Liver (tissue), 8 donors: ENCODE measurements at regions not wholly inside any gene's neighbourhood (a gene's known extent, or its start where the extent isn't known, plus 50 kb on each side); places are given as distances from the start of the nearest gene placed in this dataset.

Experiments used
- DNase-seq: peaks from one replicate; pipeline ENCODE4 v3.0.0-alpha.2; 2017; ENCODE audit warnings: low spot score
- H3K27ac ChIP-seq, 2 donors: one replicate each; pipeline ENCODE4 v1.7.0; 2013; ENCODE audit warnings: inconsistent platforms in 2 of 2, low read length in 2 of 2, control low read depth in 1 of 2, low read depth in 1 of 2, mild to moderate bottlenecking in 1 of 2
- H3K27me3 ChIP-seq, 4 donors: one replicate each; pipeline versions ENCODE4 v1.6.1 to v1.7.0; 2013; ENCODE audit warnings: low read length in 3 of 4, inconsistent platforms in 1 of 4, mild to moderate bottlenecking in 1 of 4, moderate library complexity in 1 of 4; ENCODE audit not compliant: control insufficient read depth in 4 of 4, insufficient read depth in 4 of 4
- H3K36me3 ChIP-seq, 4 donors: one replicate each; pipeline versions ENCODE4 v1.6.1 to v1.7.0; 2013; ENCODE audit warnings: low read length in 3 of 4, mild to moderate bottlenecking in 3 of 4, low read depth in 1 of 4, moderate library complexity in 1 of 4; ENCODE audit not compliant: control insufficient read depth in 4 of 4, insufficient read depth in 3 of 4
- H3K4me1 ChIP-seq, 4 donors: one replicate each; pipeline versions ENCODE4 v1.6.1 to v1.7.0; 2013; ENCODE audit warnings: low read length in 3 of 4, mild to moderate bottlenecking in 3 of 4, moderate library complexity in 1 of 4; ENCODE audit not compliant: control insufficient read depth in 4 of 4, insufficient read depth in 4 of 4
- H3K4me3 ChIP-seq, 3 donors: one replicate each; pipeline versions ENCODE4 v1.6.1 to v1.7.0; 2013; ENCODE audit warnings: low read length in 3 of 3, control low read depth in 1 of 3, low read depth in 1 of 3, mild to moderate bottlenecking in 1 of 3
- H3K9ac ChIP-seq, 2 donors: one replicate each; pipeline ENCODE4 v1.7.0; 2013; ENCODE audit warnings: low read length in 2 of 2, mild to moderate bottlenecking in 2 of 2, moderate library complexity in 2 of 2, control low read depth in 1 of 2, low read depth in 1 of 2
- H3K9me3 ChIP-seq, 4 donors: one replicate each; pipeline versions ENCODE4 v1.6.1 to v1.7.0; 2013; ENCODE audit warnings: low read length in 3 of 4; ENCODE audit not compliant: control insufficient read depth in 4 of 4
- EGR1 ChIP-seq, 2 donors: IDR thresholded peaks; 2 replicates each; pipeline ENCODE4 v1.6.1; 2016 to 2018; ENCODE audit warnings: antibody characterized with exemption in 2 of 2, low read depth in 2 of 2
- FOXA2 ChIP-seq: IDR thresholded peaks from 2 replicates; pipeline ENCODE4 v1.6.1; 2016; ENCODE audit warnings: antibody characterized with exemption
- GABPA ChIP-seq, 2 donors: IDR thresholded peaks in 1 of 2; conservative IDR thresholded peaks in 1 of 2; 2 replicates each; pipeline ENCODE4 v1.6.1; 2016; ENCODE audit warnings: antibody characterized with exemption in 2 of 2, mild to moderate bottlenecking in 1 of 2, moderate library complexity in 1 of 2
- HNF4A ChIP-seq, 2 donors: conservative IDR thresholded peaks; 2 replicates each; pipeline ENCODE4 v1.6.1; 2016; ENCODE audit warnings: antibody characterized with exemption in 2 of 2, mild to moderate bottlenecking in 2 of 2
- HNF4G ChIP-seq: IDR thresholded peaks from 2 replicates; pipeline ENCODE4 v1.6.1; 2016; ENCODE audit warnings: antibody characterized with exemption
- JUND ChIP-seq, 2 donors: IDR thresholded peaks; 2 replicates each; pipeline ENCODE4 v1.6.1; 2016; ENCODE audit warnings: antibody characterized with exemption in 2 of 2
- NR2F2 ChIP-seq: IDR thresholded peaks from 2 replicates; pipeline ENCODE4 v1.6.1; 2016; ENCODE audit warnings: antibody characterized with exemption
- RAD21 ChIP-seq, 2 donors: IDR thresholded peaks; 2 replicates each; pipeline ENCODE4 v1.6.1; 2016; ENCODE audit warnings: antibody characterized with exemption in 2 of 2, mild to moderate bottlenecking in 2 of 2
- RXRA ChIP-seq, 2 donors: IDR thresholded peaks; 2 replicates each; pipeline ENCODE4 v1.6.1; 2017 to 2018; ENCODE audit warnings: antibody characterized with exemption in 2 of 2, mild to moderate bottlenecking in 1 of 2
- SP1 ChIP-seq: IDR thresholded peaks from 2 replicates; pipeline ENCODE4 v1.6.1; 2018; ENCODE audit warnings: antibody characterized with exemption, mild to moderate bottlenecking
- TAF1 ChIP-seq: conservative IDR thresholded peaks from 2 replicates; pipeline ENCODE4 v1.6.1; 2016; ENCODE audit warnings: antibody characterized with exemption, mild to moderate bottlenecking
- YY1 ChIP-seq: IDR thresholded peaks from 2 replicates; pipeline ENCODE4 v1.6.1; 2016; ENCODE audit warnings: antibody characterized with exemption, mild to moderate bottlenecking
- WGBS: extraction: QIAGEN DNeasy Blood & Tissue Kit; methylation state at CpG from one replicate; pipeline ENCODE4 v1.1.7; 2013; 5-methylcytosine and 5-hydroxymethylcytosine counted together
- TF ChIP-seq, protein P1 (sequence below): IDR thresholded peaks from 2 replicates; pipeline ENCODE4 v1.6.1; 2016; ENCODE audit warnings: antibody characterized with exemption
- TF ChIP-seq, protein P2 (sequence below): IDR thresholded peaks from 2 replicates; pipeline ENCODE4 v1.6.1; 2016; ENCODE audit warnings: antibody characterized with exemption, mild to moderate bottlenecking
- TF ChIP-seq, protein P3 (sequence below): fragments of 150-350 bp; IDR thresholded peaks from 2 replicates; pipeline ENCODE4 v1.5.1; 2017; ENCODE audit warnings: improper control_type of control experiment, low read depth, low read length; ENCODE audit not compliant: missing input control
- TF ChIP-seq, protein P4 (sequence below): IDR thresholded peaks from 2 replicates; pipeline ENCODE4 v1.6.1; 2016; ENCODE audit warnings: antibody characterized with exemption
- TF ChIP-seq, protein P5 (sequence below): IDR thresholded peaks from 2 replicates; pipeline ENCODE4 v1.6.1; 2016; ENCODE audit warnings: antibody characterized with exemption
- donor health status: healthy.
- donor health status: healthy.
- donor health status: healthy.
- donor health status: healthy.
- donor health status: healthy.

DNA sequence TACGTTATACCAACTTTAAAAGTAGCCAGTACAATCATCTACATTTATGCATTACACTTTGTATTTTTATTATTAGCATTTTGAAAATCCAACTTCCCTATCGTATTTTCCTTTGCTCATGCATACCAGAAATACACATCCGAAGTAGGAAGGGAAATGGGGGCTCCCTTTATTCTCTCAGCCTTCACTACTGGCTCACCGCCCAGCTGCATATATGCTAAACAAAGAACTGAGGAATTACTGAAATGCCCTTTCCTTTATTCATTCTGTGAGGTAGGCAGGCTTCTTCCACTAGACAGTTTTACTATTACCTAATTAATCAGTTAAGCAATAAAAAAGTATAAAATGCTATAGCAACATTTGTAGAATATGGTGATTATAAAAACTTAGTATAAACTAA, 291.6 kb downstream of the KLF12 start:
- Histone ChIP-seq H3K4me3 (no peak overlapping the region), H3K27ac (no peak overlapping the region), H3K4me1 (no peaks in the 10 kb centered on the region), H3K9me3 (no peaks in the 10 kb centered on the region), H3K27me3 (no peaks in the 10 kb centered on the region), H3K9ac (no peak overlapping the region), H3K36me3 (peaks cover 0 to 6% (median 4%) of the 10 kb centered on the region in 4 donors)
- DNase-seq = no peak
- WGBS = 93% methylated on average over 4 of the region's 4 CpGs
- TF ChIP-seq HNF4A (conservative IDR thresholded peaks at IDR 0.05) (no peak), JUND (IDR thresholded peaks at IDR 0.05) (no peak), YY1 (no peak), NR2F2 (no peak), RAD21 (IDR thresholded peaks at IDR 0.05) (no peak), FOXA2 (no peak), RXRA (IDR thresholded peaks at IDR 0.05) (no peak), GABPA (IDR thresholded peaks at IDR 0.05 in 1 of 2, conservative IDR thresholded peaks at IDR 0.05 in 1 of 2) (no peak), HNF4G (no peak), TAF1 (no peak)
- TF ChIP-seq, protein P1, sequence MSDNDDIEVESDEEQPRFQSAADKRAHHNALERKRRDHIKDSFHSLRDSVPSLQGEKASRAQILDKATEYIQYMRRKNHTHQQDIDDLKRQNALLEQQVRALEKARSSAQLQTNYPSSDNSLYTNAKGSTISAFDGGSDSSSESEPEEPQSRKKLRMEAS = no peak
- TF ChIP-seq, protein P2, sequence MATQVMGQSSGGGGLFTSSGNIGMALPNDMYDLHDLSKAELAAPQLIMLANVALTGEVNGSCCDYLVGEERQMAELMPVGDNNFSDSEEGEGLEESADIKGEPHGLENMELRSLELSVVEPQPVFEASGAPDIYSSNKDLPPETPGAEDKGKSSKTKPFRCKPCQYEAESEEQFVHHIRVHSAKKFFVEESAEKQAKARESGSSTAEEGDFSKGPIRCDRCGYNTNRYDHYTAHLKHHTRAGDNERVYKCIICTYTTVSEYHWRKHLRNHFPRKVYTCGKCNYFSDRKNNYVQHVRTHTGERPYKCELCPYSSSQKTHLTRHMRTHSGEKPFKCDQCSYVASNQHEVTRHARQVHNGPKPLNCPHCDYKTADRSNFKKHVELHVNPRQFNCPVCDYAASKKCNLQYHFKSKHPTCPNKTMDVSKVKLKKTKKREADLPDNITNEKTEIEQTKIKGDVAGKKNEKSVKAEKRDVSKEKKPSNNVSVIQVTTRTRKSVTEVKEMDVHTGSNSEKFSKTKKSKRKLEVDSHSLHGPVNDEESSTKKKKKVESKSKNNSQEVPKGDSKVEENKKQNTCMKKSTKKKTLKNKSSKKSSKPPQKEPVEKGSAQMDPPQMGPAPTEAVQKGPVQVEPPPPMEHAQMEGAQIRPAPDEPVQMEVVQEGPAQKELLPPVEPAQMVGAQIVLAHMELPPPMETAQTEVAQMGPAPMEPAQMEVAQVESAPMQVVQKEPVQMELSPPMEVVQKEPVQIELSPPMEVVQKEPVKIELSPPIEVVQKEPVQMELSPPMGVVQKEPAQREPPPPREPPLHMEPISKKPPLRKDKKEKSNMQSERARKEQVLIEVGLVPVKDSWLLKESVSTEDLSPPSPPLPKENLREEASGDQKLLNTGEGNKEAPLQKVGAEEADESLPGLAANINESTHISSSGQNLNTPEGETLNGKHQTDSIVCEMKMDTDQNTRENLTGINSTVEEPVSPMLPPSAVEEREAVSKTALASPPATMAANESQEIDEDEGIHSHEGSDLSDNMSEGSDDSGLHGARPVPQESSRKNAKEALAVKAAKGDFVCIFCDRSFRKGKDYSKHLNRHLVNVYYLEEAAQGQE = no peak
- TF ChIP-seq, protein P3, sequence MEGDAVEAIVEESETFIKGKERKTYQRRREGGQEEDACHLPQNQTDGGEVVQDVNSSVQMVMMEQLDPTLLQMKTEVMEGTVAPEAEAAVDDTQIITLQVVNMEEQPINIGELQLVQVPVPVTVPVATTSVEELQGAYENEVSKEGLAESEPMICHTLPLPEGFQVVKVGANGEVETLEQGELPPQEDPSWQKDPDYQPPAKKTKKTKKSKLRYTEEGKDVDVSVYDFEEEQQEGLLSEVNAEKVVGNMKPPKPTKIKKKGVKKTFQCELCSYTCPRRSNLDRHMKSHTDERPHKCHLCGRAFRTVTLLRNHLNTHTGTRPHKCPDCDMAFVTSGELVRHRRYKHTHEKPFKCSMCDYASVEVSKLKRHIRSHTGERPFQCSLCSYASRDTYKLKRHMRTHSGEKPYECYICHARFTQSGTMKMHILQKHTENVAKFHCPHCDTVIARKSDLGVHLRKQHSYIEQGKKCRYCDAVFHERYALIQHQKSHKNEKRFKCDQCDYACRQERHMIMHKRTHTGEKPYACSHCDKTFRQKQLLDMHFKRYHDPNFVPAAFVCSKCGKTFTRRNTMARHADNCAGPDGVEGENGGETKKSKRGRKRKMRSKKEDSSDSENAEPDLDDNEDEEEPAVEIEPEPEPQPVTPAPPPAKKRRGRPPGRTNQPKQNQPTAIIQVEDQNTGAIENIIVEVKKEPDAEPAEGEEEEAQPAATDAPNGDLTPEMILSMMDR = no peak
- TF ChIP-seq, protein P4, sequence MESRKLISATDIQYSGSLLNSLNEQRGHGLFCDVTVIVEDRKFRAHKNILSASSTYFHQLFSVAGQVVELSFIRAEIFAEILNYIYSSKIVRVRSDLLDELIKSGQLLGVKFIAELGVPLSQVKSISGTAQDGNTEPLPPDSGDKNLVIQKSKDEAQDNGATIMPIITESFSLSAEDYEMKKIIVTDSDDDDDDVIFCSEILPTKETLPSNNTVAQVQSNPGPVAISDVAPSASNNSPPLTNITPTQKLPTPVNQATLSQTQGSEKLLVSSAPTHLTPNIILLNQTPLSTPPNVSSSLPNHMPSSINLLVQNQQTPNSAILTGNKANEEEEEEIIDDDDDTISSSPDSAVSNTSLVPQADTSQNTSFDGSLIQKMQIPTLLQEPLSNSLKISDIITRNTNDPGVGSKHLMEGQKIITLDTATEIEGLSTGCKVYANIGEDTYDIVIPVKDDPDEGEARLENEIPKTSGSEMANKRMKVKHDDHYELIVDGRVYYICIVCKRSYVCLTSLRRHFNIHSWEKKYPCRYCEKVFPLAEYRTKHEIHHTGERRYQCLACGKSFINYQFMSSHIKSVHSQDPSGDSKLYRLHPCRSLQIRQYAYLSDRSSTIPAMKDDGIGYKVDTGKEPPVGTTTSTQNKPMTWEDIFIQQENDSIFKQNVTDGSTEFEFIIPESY = no peak
- TF ChIP-seq, protein P5, sequence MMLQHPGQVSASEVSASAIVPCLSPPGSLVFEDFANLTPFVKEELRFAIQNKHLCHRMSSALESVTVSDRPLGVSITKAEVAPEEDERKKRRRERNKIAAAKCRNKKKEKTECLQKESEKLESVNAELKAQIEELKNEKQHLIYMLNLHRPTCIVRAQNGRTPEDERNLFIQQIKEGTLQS = no peak

DNA sequence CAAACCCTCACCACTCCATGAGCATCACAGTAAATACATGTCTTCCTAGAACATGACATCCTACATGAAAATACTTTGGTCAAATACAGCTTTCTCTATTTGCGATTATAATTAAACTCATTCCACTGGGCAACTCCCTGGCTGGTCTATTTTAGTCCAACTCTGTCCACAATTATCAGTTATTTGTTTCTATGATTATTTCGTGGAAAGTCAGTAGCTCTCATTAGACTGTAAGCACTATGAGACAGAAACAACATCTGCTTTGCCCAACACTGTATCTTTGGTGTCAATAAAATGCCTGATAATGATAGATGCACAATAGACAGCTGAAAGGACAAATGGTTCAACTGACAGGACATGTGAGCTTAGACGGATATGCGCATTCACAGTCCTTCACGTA, 292.0 kb downstream of the KLF12 start:
- no peak overlapping the region for H3K27ac ChIP-seq
- DNase-seq = no peak
- no peaks in the 10 kb centered on the region for H3K27me3 ChIP-seq
- H3K9me3 ChIP-seq = no peaks in the 10 kb centered on the region
- 93% methylated on average over 5 of the region's 5 CpGs for WGBS
- H3K36me3 ChIP-seq = peaks cover 0 to 6% (median 4%) of the 10 kb centered on the region in 4 donors
- no peak overlapping the region for H3K4me3 ChIP-seq
- no peak overlapping the region for H3K9ac ChIP-seq
- no peaks in the 10 kb centered on the region for H3K4me1 ChIP-seq
- TF ChIP-seq EGR1 (IDR thresholded peaks at IDR 0.05; ENCODE audit: low read depth in 2 of 2) (no peak), SP1 (no peak), GABPA (IDR thresholded peaks at IDR 0.05 in 1 of 2, conservative IDR thresholded peaks at IDR 0.05 in 1 of 2) (no peak), RAD21 (IDR thresholded peaks at IDR 0.05) (no peak), RXRA (IDR thresholded peaks at IDR 0.05) (no peak)
- TF ChIP-seq, protein P4 = no peak
- TF ChIP-seq, protein P3 = no peak
